Chondrocyte (in vitro differentiated cells): ENCODE measurements at regions not wholly inside any gene's neighbourhood (a gene's known extent, or its start where the extent isn't known, plus 50 kb on each side); places are given as distances from the start of the nearest gene placed in this dataset.

Source experiments
- DNase-seq: peaks from one replicate; pipeline ENCODE4 v3.0.0; 2021; ENCODE audit warnings: mixed read lengths, low spot score
- H3K27ac Mint-ChIP-seq: one replicate; pipeline ENCODE4 v1.8.0; 2021; ENCODE audit warnings: mild to moderate bottlenecking, moderate library complexity, mixed read lengths; ENCODE audit not compliant: unreplicated experiment
- H3K27me3 Mint-ChIP-seq: 2 replicates; pipeline ENCODE4 v1.8.0; 2021; ENCODE audit warnings: low read depth, mixed read lengths
- H3K36me3 Mint-ChIP-seq: 2 replicates; pipeline ENCODE4 v1.8.0; 2021; ENCODE audit warnings: low read depth, mixed read lengths
- H3K4me1 Mint-ChIP-seq: 2 replicates; pipeline ENCODE4 v1.8.0; 2021; ENCODE audit warnings: low read depth, mild to moderate bottlenecking, mixed read lengths
- H3K4me3 Mint-ChIP-seq: one replicate; pipeline ENCODE4 v1.8.0; 2021; ENCODE audit warnings: mild to moderate bottlenecking, moderate library complexity, mixed read lengths; ENCODE audit not compliant: unreplicated experiment
- H3K9me3 Mint-ChIP-seq: 2 replicates; pipeline ENCODE4 v1.8.0; 2021; ENCODE audit warnings: low read depth, mixed read lengths
- CTCF ChIP-seq: fragments of 200-600 bp; sonication (generic); IDR thresholded peaks from 2 replicates; pipeline ENCODE4 v1.5.0; 2021; ENCODE audit warnings: antibody characterized with exemption, mild to moderate bottlenecking, moderate library complexity

GRCh38 chr2:23100406-23100805 lies 284.6 kb upstream of the KLHL29 start:
- TF ChIP-seq CTCF: no peak
- Mint-ChIP-seq H3K27me3 (peaks cover 4% of the 10 kb centered on the region), H3K4me1 (no peaks in the 10 kb centered on the region), H3K9me3 (peaks cover 3% of the 10 kb centered on the region), H3K36me3 (no peaks in the 10 kb centered on the region), H3K4me3 (no peak overlapping the region), H3K27ac (no peak overlapping the region)
- no peak for DNase-seq

GRCh38 chr2:23106242-23106785 lies 278.7 kb upstream of the KLHL29 start:
- DNase-seq: no peak
- Mint-ChIP-seq H3K27ac (no peak overlapping the region), H3K4me3 (no peak overlapping the region), H3K9me3 (peaks cover 11% of the 10 kb centered on the region), H3K36me3 (no peaks in the 10 kb centered on the region), H3K27me3 (peaks cover 4% of the 10 kb centered on the region), H3K4me1 (no peaks in the 10 kb centered on the region)
- no peak for TF ChIP-seq CTCF

GRCh38 chr2:23107327-23107941 lies 277.5 kb upstream of the KLHL29 start:
- Mint-ChIP-seq H3K27me3 (peaks cover 2% of the 10 kb centered on the region), H3K4me3 (no peak overlapping the region)
- TF ChIP-seq CTCF: no peak

GRCh38 chr2:23111263-23111662 lies 273.7 kb upstream of the KLHL29 start:
- Mint-ChIP-seq H3K9me3 (peaks cover 15% of the 10 kb centered on the region), H3K4me3 (no peak overlapping the region), H3K27me3 (no peaks in the 10 kb centered on the region), H3K27ac (no peak overlapping the region), H3K36me3 (no peaks in the 10 kb centered on the region), H3K4me1 (no peaks in the 10 kb centered on the region)
- no peak for TF ChIP-seq CTCF
- DNase-seq: no peak

More at GRCh38 chr2:23107327-23107941, 277.5 kb upstream of the KLHL29 start:
- no peaks in the 10 kb centered on the region for H3K4me1 Mint-ChIP-seq
- DNase-seq: no peak
- H3K27ac Mint-ChIP-seq: no peak overlapping the region
- peaks cover 11% of the 10 kb centered on the region for H3K9me3 Mint-ChIP-seq
- H3K36me3 Mint-ChIP-seq: no peaks in the 10 kb centered on the region

- Mint-ChIP-seq H3K36me3 (no peaks in the 10 kb centered on the region), H3K9me3 (peaks cover 15% of the 10 kb centered on the region)
These were observed 272.5 kb upstream of the KLHL29 start for GRCh38 chr2:23112517-23112916.

More at GRCh38 chr2:23112517-23112916, 272.5 kb upstream of the KLHL29 start:
- no peaks in the 10 kb centered on the region for H3K4me1 Mint-ChIP-seq
- TF ChIP-seq CTCF: no peak
- no peak overlapping the region for H3K27ac Mint-ChIP-seq
- H3K4me3 Mint-ChIP-seq: no peak overlapping the region
- H3K27me3 Mint-ChIP-seq: no peaks in the 10 kb centered on the region
- no peak for DNase-seq
